Dendritic cell treated with granulocyte-macrophage colony-stimulating factor and Interleukin-4, amounts not matched to agents 40 ng/mL and 50 ng/mL, for 4 days (primary cell): ENCODE measurements at regions not wholly inside any gene's neighbourhood (a gene's known extent, or its start where the extent isn't known, plus 50 kb on each side); places are given as distances from the start of the nearest gene placed in this dataset.

Experiments used
- H3K27ac Mint-ChIP-seq: one replicate; pipeline ENCODE4 v1.8.0; 2022; ENCODE audit warnings: mild to moderate bottlenecking, mixed read lengths
- H3K27me3 Mint-ChIP-seq: one replicate; pipeline ENCODE4 v1.8.0; 2022; ENCODE audit warnings: mild to moderate bottlenecking, mixed read lengths
- H3K36me3 Mint-ChIP-seq: one replicate; pipeline ENCODE4 v1.8.0; 2022; ENCODE audit warnings: low read depth, mixed read lengths
- H3K4me1 Mint-ChIP-seq: one replicate; pipeline ENCODE4 v1.8.0; 2022; ENCODE audit warnings: low read depth, mixed read lengths
- H3K4me3 Mint-ChIP-seq: one replicate; pipeline ENCODE4 v1.8.0; 2022; ENCODE audit warnings: mild to moderate bottlenecking, moderate library complexity, mixed read lengths
- H3K9me3 Mint-ChIP-seq: one replicate; pipeline ENCODE4 v1.8.0; 2022; ENCODE audit warnings: mixed read lengths
- intact Hi-C: fragments of 100-400 bp; cut with micrococcal nuclease; formaldehyde crosslinking; loops from one replicate; pipeline ENCODE4 v1.15.0; 2022

GRCh38 chr15:80339601-80340000, 64.6 kb upstream of the ARNT2 start:
- H3K27me3 Mint-ChIP-seq = peaks cover 45% of the 10 kb centered on the region
- peaks cover 7% of the 10 kb centered on the region for H3K4me1 Mint-ChIP-seq
- no peaks in the 10 kb centered on the region for H3K36me3 Mint-ChIP-seq
- no peak overlapping the region for H3K27ac Mint-ChIP-seq
- no peak overlapping the region for H3K4me3 Mint-ChIP-seq
- no peaks in the 10 kb centered on the region for H3K9me3 Mint-ChIP-seq
- intact Hi-C loops = no loop called here

GRCh38 chr15:80342148-80342547, 62.0 kb upstream of the ARNT2 start:
- peaks cover 41% of the 10 kb centered on the region for H3K27me3 Mint-ChIP-seq
- no peak overlapping the region for H3K4me3 Mint-ChIP-seq
- no peak overlapping the region for H3K27ac Mint-ChIP-seq
- H3K36me3 Mint-ChIP-seq = no peaks in the 10 kb centered on the region
- intact Hi-C loops = no loop called here
- H3K4me1 Mint-ChIP-seq = no peaks in the 10 kb centered on the region
- H3K9me3 Mint-ChIP-seq = no peaks in the 10 kb centered on the region

GRCh38 chr15:80343554-80343992, 60.6 kb upstream of the ARNT2 start:
- H3K27me3 Mint-ChIP-seq = peaks cover 46% of the 10 kb centered on the region
- intact Hi-C loops = no loop called here

GRCh38 chr15:80350941-80351610, 53.1 kb upstream of the ARNT2 start:
- H3K36me3 Mint-ChIP-seq = no peaks in the 10 kb centered on the region
- H3K4me1 Mint-ChIP-seq = no peaks in the 10 kb centered on the region
- intact Hi-C loops = no loop called here
- no peak overlapping the region for H3K27ac Mint-ChIP-seq
- H3K4me3 Mint-ChIP-seq = no peak overlapping the region
- peaks cover 23% of the 10 kb centered on the region for H3K27me3 Mint-ChIP-seq
- no peaks in the 10 kb centered on the region for H3K9me3 Mint-ChIP-seq

More at GRCh38 chr15:80343554-80343992, 60.6 kb upstream of the ARNT2 start:
- Mint-ChIP-seq H3K4me3 (no peak overlapping the region), H3K27ac (no peak overlapping the region), H3K36me3 (no peaks in the 10 kb centered on the region), H3K4me1 (no peaks in the 10 kb centered on the region), H3K9me3 (no peaks in the 10 kb centered on the region)
